ENCODE measurements at regions not wholly inside any gene's neighbourhood (a gene's known extent, or its start where the extent isn't known, plus 50 kb on each side); places are given as distances from the start of the nearest gene placed in this dataset.

- TF ChIP-seq TARDBP (IDR thresholded peaks at IDR 0.05) (no peak), FOXK2 (IDR thresholded peaks at IDR 0.05) (no peak), HDGF (IDR thresholded peaks at IDR 0.05; ENCODE audit: borderline replicate concordance) (no peak), FOXA1 (IDR thresholded peaks at IDR 0.05) (no peak), BHLHE40 (IDR thresholded peaks at IDR 0.05; ENCODE audit: borderline replicate concordance) (no peak), SP1 (IDR thresholded peaks at IDR 0.05) (no peak), ARNT (IDR thresholded peaks at IDR 0.05) (no peak), SUZ12 (IDR thresholded peaks at IDR 0.05) (no peak), PKNOX1 (IDR thresholded peaks at IDR 0.05) (no peak), ELF4 (IDR thresholded peaks at IDR 0.05) (no peak), CTBP1 (IDR thresholded peaks at IDR 0.05; ENCODE audit: borderline replicate concordance) (no peak), ZNF384 (IDR thresholded peaks at IDR 0.05) (no peak), FOXM1 (IDR thresholded peaks at IDR 0.05; ENCODE audit: borderline replicate concordance) (no peak)
Measured at GRCh38 chr5:117218789-117219188, 644.2 kb upstream of the SEMA6A start.

Data from HEK293T (cell line).